ENCODE measurements at regions not wholly inside any gene's neighbourhood (a gene's known extent, or its start where the extent isn't known, plus 50 kb on each side); places are given as distances from the start of the nearest gene placed in this dataset.

DNA sequence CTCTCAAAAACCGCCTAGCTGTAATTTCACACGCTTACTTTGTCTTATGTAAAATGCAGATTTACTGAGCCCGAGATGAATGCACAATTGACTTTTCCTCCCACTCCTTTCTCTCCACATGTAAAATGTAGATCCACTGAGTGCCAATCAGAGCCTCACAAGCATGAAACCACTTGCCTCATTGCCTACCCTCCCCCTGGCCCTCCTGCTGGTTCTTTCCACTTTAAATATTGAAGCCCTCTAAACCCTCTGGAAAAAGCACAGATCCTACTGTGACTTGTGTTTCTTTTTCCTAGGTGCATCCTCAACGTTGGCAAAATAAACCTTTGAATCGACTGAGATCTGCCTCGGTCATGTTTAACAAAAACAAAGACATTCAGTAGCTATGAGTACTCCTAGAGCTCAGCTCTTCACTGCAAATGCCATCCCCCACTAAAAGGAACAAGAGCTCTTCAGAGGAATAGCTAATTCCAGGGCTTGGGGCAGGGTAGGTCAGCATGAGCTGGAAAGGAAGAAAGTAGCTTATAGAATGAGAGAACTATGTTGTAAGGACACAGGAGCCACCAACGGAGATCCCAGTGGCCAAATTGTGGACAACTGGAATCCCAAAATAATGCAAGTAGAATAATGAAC is 365.5 kb upstream of the RUNX1 start:
- H3K4me3 ChIP-seq (ENCODE audit: low read length) = no peak overlapping the region
- no peak overlapping the region for H3K27ac ChIP-seq (ENCODE audit: low read length)
- no peaks in the 10 kb centered on the region for H3K9me3 ChIP-seq (ENCODE audit: control insufficient read depth, insufficient read depth, low read length)
- no peaks in the 10 kb centered on the region for H3K27me3 ChIP-seq (ENCODE audit: control insufficient read depth, insufficient read depth, low read length)
- WGBS (ENCODE audit: insufficient coverage, insufficient read length) = no CpG with 5 or more reads among the region's 7 CpGs
- H3K4me1 ChIP-seq (ENCODE audit: control insufficient read depth, insufficient read depth, low read length) = no peaks in the 10 kb centered on the region
- no peaks in the 10 kb centered on the region for H3K36me3 ChIP-seq (ENCODE audit: control insufficient read depth, insufficient read depth, low read length)
- DNase-seq (ENCODE audit: low read depth, low spot score) = no peak

DNA sequence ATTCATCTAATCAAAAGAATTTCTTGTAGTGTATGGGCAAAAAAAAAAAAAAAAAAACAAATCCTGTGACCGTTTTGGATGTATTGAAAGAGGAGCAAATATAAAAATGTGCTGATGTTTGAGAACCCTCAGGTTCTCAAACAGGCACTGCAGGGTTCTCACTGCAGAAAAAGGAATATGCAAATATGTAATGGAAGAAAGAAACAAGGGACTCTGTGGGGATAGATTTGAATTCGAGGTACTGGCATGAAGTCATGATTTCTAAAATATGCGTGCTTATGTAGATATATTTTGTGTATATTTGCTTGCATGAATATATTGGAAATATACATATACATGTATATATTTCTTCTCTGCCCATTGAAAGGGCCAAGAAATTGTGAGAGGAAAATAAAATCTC is 365.0 kb upstream of the RUNX1 start:
- WGBS (ENCODE audit: insufficient coverage, insufficient read length) = no CpG with 5 or more reads among the region's 3 CpGs

DNA sequence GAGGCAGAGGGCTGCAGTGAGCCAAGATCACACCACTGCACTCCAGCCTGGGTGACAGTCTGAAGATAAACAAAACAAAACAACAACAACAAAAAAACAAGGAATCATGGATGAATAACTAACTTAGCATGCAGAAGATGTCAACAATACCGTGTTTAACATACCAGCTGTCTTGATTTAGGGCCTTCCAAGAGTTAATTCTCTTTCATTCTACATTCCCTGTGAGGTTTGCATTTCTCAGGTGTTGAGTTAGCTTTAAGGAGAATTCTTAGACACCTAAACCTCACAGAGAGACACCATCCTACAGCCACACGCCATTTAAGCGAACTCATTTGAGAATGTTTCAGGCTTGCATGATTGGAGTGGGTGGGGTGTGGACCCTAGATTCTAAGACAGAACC is 363.1 kb upstream of the RUNX1 start:
- no peaks in the 10 kb centered on the region for H3K27me3 ChIP-seq (ENCODE audit: control insufficient read depth, insufficient read depth, low read length)
- DNase-seq (ENCODE audit: low read depth, low spot score) = no peak
- no peak overlapping the region for H3K4me3 ChIP-seq (ENCODE audit: low read length)
- no CpG with 5 or more reads among the region's 3 CpGs for WGBS (ENCODE audit: insufficient coverage, insufficient read length)
- H3K36me3 ChIP-seq (ENCODE audit: control insufficient read depth, insufficient read depth, low read length) = no peaks in the 10 kb centered on the region
- H3K27ac ChIP-seq (ENCODE audit: low read length) = no peak overlapping the region
- no peaks in the 10 kb centered on the region for H3K4me1 ChIP-seq (ENCODE audit: control insufficient read depth, insufficient read depth, low read length)
- H3K9me3 ChIP-seq (ENCODE audit: control insufficient read depth, insufficient read depth, low read length) = no peaks in the 10 kb centered on the region

More for the DNA sequence above, 365.0 kb upstream of the RUNX1 start:
- Histone ChIP-seq H3K27me3 (ENCODE audit: control insufficient read depth, insufficient read depth, low read length) (no peaks in the 10 kb centered on the region), H3K4me1 (ENCODE audit: control insufficient read depth, insufficient read depth, low read length) (no peaks in the 10 kb centered on the region), H3K9me3 (ENCODE audit: control insufficient read depth, insufficient read depth, low read length) (no peaks in the 10 kb centered on the region), H3K27ac (ENCODE audit: low read length) (no peak overlapping the region), H3K4me3 (ENCODE audit: low read length) (no peak overlapping the region), H3K36me3 (ENCODE audit: control insufficient read depth, insufficient read depth, low read length) (no peaks in the 10 kb centered on the region)
- DNase-seq (ENCODE audit: low read depth, low spot score) = no peak

DNA sequence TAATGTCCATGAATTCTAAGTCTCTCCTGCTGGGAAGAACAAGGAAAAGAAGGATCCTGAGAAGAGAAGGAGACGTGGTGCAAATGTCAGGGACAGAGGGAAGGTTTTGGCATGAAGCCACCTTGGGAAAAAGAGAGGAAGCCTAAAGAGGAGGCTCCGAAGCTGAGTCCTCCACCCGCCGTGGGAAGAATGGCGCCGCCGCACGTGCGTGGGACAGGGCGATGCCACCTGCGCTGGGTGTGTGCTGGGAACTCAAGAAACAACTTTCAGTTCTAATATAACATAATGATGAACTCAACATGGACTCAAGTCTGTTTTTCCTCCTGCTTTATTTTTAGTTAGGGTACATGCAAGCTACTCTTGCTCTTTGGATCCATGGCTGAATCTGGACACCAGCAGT is 362.3 kb upstream of the RUNX1 start:
- Histone ChIP-seq H3K9me3 (ENCODE audit: control insufficient read depth, insufficient read depth, low read length) (no peaks in the 10 kb centered on the region), H3K27ac (ENCODE audit: low read length) (no peak overlapping the region), H3K4me3 (ENCODE audit: low read length) (no peak overlapping the region), H3K4me1 (ENCODE audit: control insufficient read depth, insufficient read depth, low read length) (no peaks in the 10 kb centered on the region), H3K36me3 (ENCODE audit: control insufficient read depth, insufficient read depth, low read length) (no peaks in the 10 kb centered on the region), H3K27me3 (ENCODE audit: control insufficient read depth, insufficient read depth, low read length) (no peaks in the 10 kb centered on the region)
- no CpG with 5 or more reads among the region's 11 CpGs for WGBS (ENCODE audit: insufficient coverage, insufficient read length)
- no peak for DNase-seq (ENCODE audit: low read depth, low spot score)

DNA sequence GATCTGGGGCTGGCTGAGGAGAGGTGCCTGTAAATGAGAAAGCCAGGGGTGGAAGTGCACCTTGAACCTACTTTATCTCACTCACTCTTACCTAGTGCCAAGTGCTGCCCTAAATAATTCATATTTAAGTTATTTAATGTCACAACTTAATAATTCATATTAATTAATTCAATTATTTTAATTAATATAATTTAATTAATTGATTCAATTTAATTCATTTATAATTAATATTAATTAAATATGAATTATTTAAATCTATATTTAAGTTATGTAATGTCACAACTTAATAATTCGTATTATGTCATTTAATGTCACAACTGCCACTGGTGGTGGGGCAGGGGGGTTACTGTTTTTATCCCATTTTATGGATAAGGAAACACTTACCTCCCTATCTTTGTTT is 361.6 kb upstream of the RUNX1 start:
- no peak overlapping the region for H3K4me3 ChIP-seq (ENCODE audit: low read length)
- no peaks in the 10 kb centered on the region for H3K27me3 ChIP-seq (ENCODE audit: control insufficient read depth, insufficient read depth, low read length)
- H3K27ac ChIP-seq (ENCODE audit: low read length) = no peak overlapping the region
- H3K4me1 ChIP-seq (ENCODE audit: control insufficient read depth, insufficient read depth, low read length) = no peaks in the 10 kb centered on the region
- no peaks in the 10 kb centered on the region for H3K36me3 ChIP-seq (ENCODE audit: control insufficient read depth, insufficient read depth, low read length)
- no peaks in the 10 kb centered on the region for H3K9me3 ChIP-seq (ENCODE audit: control insufficient read depth, insufficient read depth, low read length)
- DNase-seq (ENCODE audit: low read depth, low spot score) = no peak
- no CpG with 5 or more reads among the region's 1 CpG for WGBS (ENCODE audit: insufficient coverage, insufficient read length)

DNA sequence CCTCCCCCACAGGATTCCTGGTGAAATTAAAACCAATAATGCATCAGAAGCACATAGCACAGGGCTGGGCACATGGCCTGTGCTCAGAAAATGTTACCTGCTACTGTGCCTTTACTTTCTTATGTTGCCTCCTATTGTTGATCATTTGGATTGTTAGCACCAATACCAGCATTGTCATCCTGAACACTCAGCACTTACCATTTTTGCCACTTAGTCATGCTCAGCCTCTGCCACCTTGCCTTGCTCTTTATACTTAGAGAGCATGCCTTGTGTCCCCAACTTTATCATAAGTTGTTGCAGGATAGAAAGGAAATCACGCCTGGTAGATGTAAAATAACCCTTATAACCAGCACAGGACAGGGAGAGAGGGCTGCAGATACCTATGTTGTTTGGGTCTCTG is 361.0 kb upstream of the RUNX1 start:
- no peaks in the 10 kb centered on the region for H3K27me3 ChIP-seq (ENCODE audit: control insufficient read depth, insufficient read depth, low read length)
- WGBS (ENCODE audit: insufficient coverage, insufficient read length) = no CpG with 5 or more reads among the region's 1 CpG
- H3K36me3 ChIP-seq (ENCODE audit: control insufficient read depth, insufficient read depth, low read length) = no peaks in the 10 kb centered on the region
- no peaks in the 10 kb centered on the region for H3K9me3 ChIP-seq (ENCODE audit: control insufficient read depth, insufficient read depth, low read length)
- DNase-seq (ENCODE audit: low read depth, low spot score) = no peak
- no peak overlapping the region for H3K4me3 ChIP-seq (ENCODE audit: low read length)
- H3K27ac ChIP-seq (ENCODE audit: low read length) = no peak overlapping the region
- no peaks in the 10 kb centered on the region for H3K4me1 ChIP-seq (ENCODE audit: control insufficient read depth, insufficient read depth, low read length)

DNA sequence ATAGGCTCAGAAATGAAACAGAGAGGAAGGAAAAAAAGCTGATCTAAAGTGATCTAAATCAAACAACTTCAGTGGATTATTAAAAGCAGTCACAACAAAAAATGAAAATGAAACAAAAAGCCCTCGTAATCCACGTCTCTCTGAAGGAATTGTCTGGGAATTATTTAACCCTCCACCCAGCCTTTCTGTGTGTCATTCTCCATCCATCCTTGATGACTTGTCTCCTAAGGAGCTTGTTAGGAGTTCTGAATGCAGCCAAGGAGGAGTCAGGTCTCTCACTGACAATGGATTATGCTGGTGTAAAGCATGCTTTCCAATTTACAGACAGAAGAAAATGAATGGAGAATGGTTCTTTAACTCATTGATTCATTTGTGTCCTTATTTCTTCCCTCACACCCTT is 359.3 kb upstream of the RUNX1 start:
- Histone ChIP-seq H3K36me3 (ENCODE audit: control insufficient read depth, insufficient read depth, low read length) (no peaks in the 10 kb centered on the region), H3K4me1 (ENCODE audit: control insufficient read depth, insufficient read depth, low read length) (no peaks in the 10 kb centered on the region; the same call in 1 of the 2 replicates), H3K27me3 (ENCODE audit: control insufficient read depth, insufficient read depth, low read length) (no peaks in the 10 kb centered on the region), H3K27ac (ENCODE audit: low read length) (no peak overlapping the region), H3K9me3 (ENCODE audit: control insufficient read depth, insufficient read depth, low read length) (no peaks in the 10 kb centered on the region), H3K4me3 (ENCODE audit: low read length) (no peak overlapping the region)
- no peak for DNase-seq (ENCODE audit: low read depth, low spot score)
- WGBS (ENCODE audit: insufficient coverage, insufficient read length) = no CpG with 5 or more reads among the region's 2 CpGs

DNA sequence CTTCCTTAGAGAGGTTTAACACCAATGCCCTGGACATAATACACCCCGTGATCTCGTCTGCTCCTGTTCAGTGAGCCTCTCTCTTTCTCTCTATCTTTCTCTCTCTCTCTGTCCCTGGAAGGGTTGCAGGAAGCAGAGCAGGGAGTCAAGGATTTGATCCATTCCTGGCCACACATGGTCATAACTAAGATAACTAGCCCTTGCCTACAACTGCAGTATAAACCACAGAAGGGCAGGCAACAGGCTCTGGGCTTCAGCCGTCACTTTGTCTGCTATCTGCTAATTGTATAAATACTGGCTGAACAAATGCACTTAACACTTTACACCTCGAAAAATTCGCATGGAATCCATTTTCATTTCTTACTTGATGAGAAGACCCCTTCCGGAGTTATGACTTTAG is 357.5 kb upstream of the RUNX1 start:
- Histone ChIP-seq H3K4me1 (ENCODE audit: control insufficient read depth, insufficient read depth, low read length) (no peaks in the 10 kb centered on the region; the same call in 1 of the 2 replicates), H3K4me3 (ENCODE audit: low read length) (no peak overlapping the region), H3K9me3 (ENCODE audit: control insufficient read depth, insufficient read depth, low read length) (no peaks in the 10 kb centered on the region), H3K36me3 (ENCODE audit: control insufficient read depth, insufficient read depth, low read length) (no peaks in the 10 kb centered on the region), H3K27me3 (ENCODE audit: control insufficient read depth, insufficient read depth, low read length) (no peaks in the 10 kb centered on the region), H3K27ac (ENCODE audit: low read length) (no peak overlapping the region)
- no peak for DNase-seq (ENCODE audit: low read depth, low spot score)
- WGBS (ENCODE audit: insufficient coverage, insufficient read length) = no CpG with 5 or more reads among the region's 6 CpGs

DNA sequence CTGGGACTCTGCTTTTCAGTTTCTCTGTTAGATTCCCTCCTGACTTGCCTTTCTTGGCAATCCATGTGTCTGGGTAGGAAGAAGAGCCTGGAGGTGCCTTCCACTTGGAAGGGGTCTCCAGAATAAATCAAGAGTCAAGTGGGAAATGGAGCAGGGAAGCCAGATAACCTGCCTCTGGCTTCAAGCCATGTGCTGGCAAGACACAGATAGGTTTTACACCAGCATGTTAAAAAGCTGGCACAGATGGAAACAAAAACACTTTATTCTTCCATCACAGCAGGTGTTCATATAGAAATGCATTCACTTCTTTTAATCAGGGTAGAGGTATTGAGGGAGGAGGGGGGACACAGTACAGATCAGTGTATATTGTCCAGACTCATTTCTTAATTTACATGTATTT is 356.9 kb upstream of the RUNX1 start:
- Histone ChIP-seq H3K27me3 (ENCODE audit: control insufficient read depth, insufficient read depth, low read length) (no peaks in the 10 kb centered on the region), H3K9me3 (ENCODE audit: control insufficient read depth, insufficient read depth, low read length) (no peaks in the 10 kb centered on the region), H3K4me1 (ENCODE audit: control insufficient read depth, insufficient read depth, low read length) (no peaks in the 10 kb centered on the region; the same call in 1 of the 2 replicates), H3K36me3 (ENCODE audit: control insufficient read depth, insufficient read depth, low read length) (no peaks in the 10 kb centered on the region), H3K27ac (ENCODE audit: low read length) (no peak overlapping the region), H3K4me3 (ENCODE audit: low read length) (no peak overlapping the region)
- no peak for DNase-seq (ENCODE audit: low read depth, low spot score)

DNA sequence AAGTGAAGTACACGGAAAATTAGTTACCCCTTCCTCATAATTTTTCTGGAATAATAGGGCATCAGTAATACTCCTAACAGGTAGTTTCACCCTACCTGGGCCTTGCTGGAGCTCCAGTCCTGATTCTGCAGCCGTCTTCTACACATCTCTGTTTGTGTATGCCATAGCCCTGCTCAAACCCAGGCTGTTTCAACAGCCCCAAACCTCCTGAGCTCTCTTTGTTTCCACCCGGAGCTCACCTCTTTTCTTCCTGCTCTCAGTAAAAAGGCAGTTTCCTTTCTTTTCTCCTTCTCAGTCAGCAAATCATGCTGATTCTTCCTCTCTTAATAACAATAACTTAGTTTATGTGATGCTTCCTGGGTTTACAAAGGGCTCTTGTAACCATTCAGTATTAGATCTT is 355.1 kb upstream of the RUNX1 start:
- no peaks in the 10 kb centered on the region for H3K27me3 ChIP-seq (ENCODE audit: control insufficient read depth, insufficient read depth, low read length)
- H3K4me1 ChIP-seq (ENCODE audit: control insufficient read depth, insufficient read depth, low read length) = peaks cover 1% of the 10 kb centered on the region; the same call in 1 of the 2 replicates
- no peak for DNase-seq (ENCODE audit: low read depth, low spot score)
- no peaks in the 10 kb centered on the region for H3K36me3 ChIP-seq (ENCODE audit: control insufficient read depth, insufficient read depth, low read length)
- no peaks in the 10 kb centered on the region for H3K9me3 ChIP-seq (ENCODE audit: control insufficient read depth, insufficient read depth, low read length)
- no peak overlapping the region for H3K4me3 ChIP-seq (ENCODE audit: low read length)
- no peak overlapping the region for H3K27ac ChIP-seq (ENCODE audit: low read length)
- no CpG with 5 or more reads among the region's 3 CpGs for WGBS (ENCODE audit: insufficient coverage, insufficient read length)

DNA sequence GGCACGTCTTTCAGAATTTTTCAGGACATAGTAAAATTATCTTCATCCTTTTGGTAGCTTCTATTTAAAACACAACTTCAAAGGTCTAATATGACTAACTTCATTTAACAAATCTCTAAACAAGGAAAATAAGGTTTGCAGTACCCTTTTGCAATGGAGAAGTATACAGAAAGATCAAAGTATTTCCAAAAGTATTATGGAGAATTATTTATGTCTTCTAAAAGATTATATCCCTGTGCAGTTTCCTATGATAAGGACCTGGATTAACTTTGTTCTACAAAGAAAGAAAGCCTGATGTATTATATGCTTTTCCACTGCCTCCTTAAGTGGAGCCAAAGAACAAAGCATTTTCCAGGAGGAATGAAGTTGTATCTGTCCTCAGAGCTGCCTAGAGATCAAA is 353.0 kb upstream of the RUNX1 start:
- Histone ChIP-seq H3K36me3 (ENCODE audit: control insufficient read depth, insufficient read depth, low read length) (no peaks in the 10 kb centered on the region), H3K4me3 (ENCODE audit: low read length) (no peak overlapping the region), H3K27me3 (ENCODE audit: control insufficient read depth, insufficient read depth, low read length) (no peaks in the 10 kb centered on the region), H3K27ac (ENCODE audit: low read length) (no peak overlapping the region), H3K4me1 (ENCODE audit: control insufficient read depth, insufficient read depth, low read length) (peaks cover 1% of the 10 kb centered on the region; the same call in 1 of the 2 replicates), H3K9me3 (ENCODE audit: control insufficient read depth, insufficient read depth, low read length) (no peaks in the 10 kb centered on the region)
- DNase-seq (ENCODE audit: low read depth, low spot score) = no peak
- WGBS (ENCODE audit: insufficient coverage, insufficient read length) = no CpG with 5 or more reads among the region's 1 CpG

Measured in iPS DF 6.9 (cell line).